Activated CD4-positive, alpha-beta T cell treated with anti-CD3 and anti-CD28 coated beads, Interleukin-2, amount 50 U/mL, for 48 hours (primary cell): ENCODE measurements at regions not wholly inside any gene's neighbourhood (a gene's known extent, or its start where the extent isn't known, plus 50 kb on each side); places are given as distances from the start of the nearest gene placed in this dataset.
"Not testable (repeated sequence)": the region's sequence is repeated elsewhere in the genome, so short reads cannot be mapped to it uniquely, and the experiment has no call there.

Experiments
- DNase-seq, 2 experiments: peaks; one replicate each; pipeline ENCODE4 v3.0.0-alpha.2; 2020

GRCh38 chr20:57777911-57778310 is 68.1 kb upstream of the PMEPA1 start:
- no peak for DNase-seq

GRCh38 chr20:57774951-57775350 is 65.1 kb upstream of the PMEPA1 start:
- DNase-seq, result no peak

GRCh38 chr20:57774111-57774880 is 64.5 kb upstream of the PMEPA1 start:
- DNase-seq, result no peak

GRCh38 chr20:57773059-57773815 is 63.4 kb upstream of the PMEPA1 start:
- no peak for DNase-seq

- DNase-seq, result no peak
These were observed 62.6 kb upstream of the PMEPA1 start for GRCh38 chr20:57772349-57772964.

- no peak for DNase-seq
These were observed 61.3 kb upstream of the PMEPA1 start for GRCh38 chr20:57770852-57771720.

GRCh38 chr20:57770401-57770800 is 60.6 kb upstream of the PMEPA1 start:
- not testable (repeated sequence) for DNase-seq

- no peak for DNase-seq
These were observed 59.9 kb upstream of the PMEPA1 start for GRCh38 chr20:57769756-57770155.

GRCh38 chr20:57768519-57768918 is 58.7 kb upstream of the PMEPA1 start:
- DNase-seq, result no peak

GRCh38 chr20:57767441-57767840 is 57.6 kb upstream of the PMEPA1 start:
- DNase-seq, result no peak

- DNase-seq, result no peak
These were observed 53.4 kb upstream of the PMEPA1 start for GRCh38 chr20:57763235-57763595.

GRCh38 chr20:57762531-57763234 is 52.9 kb upstream of the PMEPA1 start:
- no peak for DNase-seq

GRCh38 chr20:57761413-57761734 is 51.6 kb upstream of the PMEPA1 start:
- no peak for DNase-seq

- no peak for DNase-seq
These were observed 51.0 kb upstream of the PMEPA1 start for GRCh38 chr20:57760698-57761412.

- no peak for DNase-seq
These were observed 49.9 kb upstream of the PMEPA1 start for GRCh38 chr20:57759724-57760123.
